Esophagus mucosa (tissue), 1 donor: ENCODE measurements at regions not wholly inside any gene's neighbourhood (a gene's known extent, or its start where the extent isn't known, plus 50 kb on each side); places are given as distances from the start of the nearest gene placed in this dataset.
A peak's percentile ranks its signal among the peaks of the same experiment; 100 is the strongest.
"Not testable (repeated sequence)": the region's sequence is repeated elsewhere in the genome, so short reads cannot be mapped to it uniquely, and the experiment has no call there.

Source experiments
- ATAC-seq: fragments of 200-7000 bp; cut with Tn5 transposase; one replicate; pipeline ENCODE4 v1.9.1; 2020
- donor health status: DM: yes; HTN: yes; CAD: no.

- no peak for ATAC-seq
Observed at GRCh38 chr10:37563715-37564108, 293.7 kb downstream of the ZNF248 start.

GRCh38 chr10:37563107-37563714, 294.2 kb downstream of the ZNF248 start:
- no peak for ATAC-seq

GRCh38 chr10:37552881-37553280, 304.5 kb downstream of the ZNF248 start:
- no peak for ATAC-seq

GRCh38 chr10:37549054-37549453, 308.4 kb downstream of the ZNF248 start:
- ATAC-seq = no peak

GRCh38 chr10:37535459-37536246, 321.8 kb downstream of the ZNF248 start:
- ATAC-seq = no peak

GRCh38 chr10:37534166-37534565, 323.2 kb downstream of the ZNF248 start:
- ATAC-seq = no peak

GRCh38 chr10:37525410-37525809, 332.0 kb downstream of the ZNF248 start:
- not testable (repeated sequence) for ATAC-seq

GRCh38 chr10:37520488-37520887, 336.9 kb downstream of the ZNF248 start:
- no peak for ATAC-seq

- not testable (repeated sequence) for ATAC-seq
Observed at GRCh38 chr10:37510520-37510919, 346.9 kb downstream of the ZNF248 start.

GRCh38 chr10:37496061-37496460, 361.3 kb downstream of the ZNF248 start:
- no peak for ATAC-seq

- ATAC-seq = no peak
Observed at GRCh38 chr10:37495415-37495814, 362.0 kb downstream of the ZNF248 start.

GRCh38 chr10:37493185-37493796, 364.1 kb downstream of the ZNF248 start:
- not testable (repeated sequence) for ATAC-seq

- ATAC-seq = no peak
Observed at GRCh38 chr10:37490266-37490665, 364.9 kb downstream of the ANKRD30A start.

GRCh38 chr10:37489658-37490003, 364.2 kb downstream of the ANKRD30A start:
- peak; percentile 67 for ATAC-seq

- peak; percentile 59 for ATAC-seq
Observed at GRCh38 chr10:37488792-37489657, 363.6 kb downstream of the ANKRD30A start.

- ATAC-seq = not testable (repeated sequence)
Observed at GRCh38 chr10:37480596-37480995, 355.2 kb downstream of the ANKRD30A start.

GRCh38 chr10:37479469-37479868, 354.1 kb downstream of the ANKRD30A start:
- no peak for ATAC-seq

GRCh38 chr10:37478381-37478780, 353.0 kb downstream of the ANKRD30A start:
- no peak for ATAC-seq

- ATAC-seq = no peak
Observed at GRCh38 chr10:37476285-37476684, 350.9 kb downstream of the ANKRD30A start.

GRCh38 chr10:37474645-37475044, 349.2 kb downstream of the ANKRD30A start:
- ATAC-seq = no peak

- ATAC-seq = no peak
Observed at GRCh38 chr10:37473906-37474305, 348.5 kb downstream of the ANKRD30A start.

GRCh38 chr10:37467246-37467645, 341.8 kb downstream of the ANKRD30A start:
- ATAC-seq = no peak

GRCh38 chr10:37456456-37456855, 331.1 kb downstream of the ANKRD30A start:
- no peak for ATAC-seq
